NCI-H2081 treated with DMSO at 0.1 percent for 48 hours (cell line): ENCODE measurements at regions not wholly inside any gene's neighbourhood (a gene's known extent, or its start where the extent isn't known, plus 50 kb on each side); places are given as distances from the start of the nearest gene placed in this dataset.
"Not testable (repeated sequence)": the region's sequence is repeated elsewhere in the genome, so short reads cannot be mapped to it uniquely, and the experiment has no call there.

Source experiments
- DNase-seq: peaks from one replicate; lab custom pipeline; 2025; lab: John Stamatoyannopoulos, UW

GRCh38 chr7:130948822-130949221 is 214.8 kb upstream of the KLF14 start:
- DNase-seq, result no peak

GRCh38 chr7:130949550-130949949 is 215.5 kb upstream of the KLF14 start:
- no peak for DNase-seq

- no peak for DNase-seq
These were observed 216.0 kb upstream of the KLF14 start for GRCh38 chr7:130950054-130950453.

GRCh38 chr7:130950741-130951140 is 216.7 kb upstream of the KLF14 start:
- DNase-seq, result no peak

- DNase-seq, result no peak
These were observed 217.4 kb upstream of the KLF14 start for GRCh38 chr7:130951303-130951975.

- DNase-seq, result no peak
These were observed 218.2 kb upstream of the KLF14 start for GRCh38 chr7:130951976-130952876.

- no peak for DNase-seq
These were observed 219.2 kb upstream of the KLF14 start for GRCh38 chr7:130953196-130953595.

- DNase-seq, result no peak
These were observed 221.0 kb upstream of the KLF14 start for GRCh38 chr7:130954918-130955564.

GRCh38 chr7:130955565-130955919 is 221.5 kb upstream of the KLF14 start:
- no peak for DNase-seq

- DNase-seq, result no peak
These were observed 222.6 kb upstream of the KLF14 start for GRCh38 chr7:130956417-130957136.

- DNase-seq, result no peak
These were observed 223.1 kb upstream of the KLF14 start for GRCh38 chr7:130957137-130957513.

GRCh38 chr7:130957722-130958435 is 223.9 kb upstream of the KLF14 start:
- not testable (repeated sequence) for DNase-seq

GRCh38 chr7:130958846-130959245 is 224.8 kb upstream of the KLF14 start:
- no peak for DNase-seq

- no peak for DNase-seq
These were observed 225.8 kb upstream of the KLF14 start for GRCh38 chr7:130959743-130960207.

- no peak for DNase-seq
These were observed 226.4 kb upstream of the KLF14 start for GRCh38 chr7:130960208-130960988.

- DNase-seq, result no peak
These were observed 227.2 kb upstream of the KLF14 start for GRCh38 chr7:130961128-130961601.

- no peak for DNase-seq
These were observed 228.1 kb upstream of the KLF14 start for GRCh38 chr7:130962109-130962508.

- no peak for DNase-seq
These were observed 229.3 kb upstream of the KLF14 start for GRCh38 chr7:130963339-130963738.

GRCh38 chr7:130965515-130965914 is 231.5 kb upstream of the KLF14 start:
- no peak for DNase-seq

- DNase-seq, result no peak
These were observed 232.4 kb upstream of the KLF14 start for GRCh38 chr7:130966246-130967009.
